A549 (cell line): ENCODE measurements at regions not wholly inside any gene's neighbourhood (a gene's known extent, or its start where the extent isn't known, plus 50 kb on each side); places are given as distances from the start of the nearest gene placed in this dataset.

Experiments
- CHD2 ChIP-seq: fragments of 150-350 bp; IDR thresholded peaks from 2 replicates; pipeline ENCODE4 v1.6.1; 2014; ENCODE audit warnings: low read length; ENCODE audit not compliant: partially characterized antibody
- CTCF ChIP-seq: fragments of >200 bp; sonication (Bioruptor Twin); formaldehyde crosslinking; IDR thresholded peaks from 3 replicates; pipeline ENCODE4 v1.5.1; 2016
- JUNB ChIP-seq: fragments of >200 bp; sonication (Bioruptor Twin); formaldehyde crosslinking; IDR thresholded peaks from 2 replicates; pipeline ENCODE4 v1.6.1; 2016
- MAX ChIP-seq: IDR thresholded peaks from 2 replicates; pipeline ENCODE4 v1.6.1; 2012
- NR3C1 ChIP-seq: fragments of >200 bp; sonication (Bioruptor Twin); formaldehyde crosslinking; IDR thresholded peaks from 3 replicates; pipeline ENCODE4 v1.6.1; 2017
- POLR2A ChIP-seq: IDR thresholded peaks from 2 replicates; pipeline ENCODE4 v1.6.1; 2012; ENCODE audit warnings: mild to moderate bottlenecking, low read length
- RAD21 ChIP-seq, 2 experiments: fragments of >200 bp in 1 of 2; sonication (Bioruptor Twin) in 1 of 2; formaldehyde crosslinking in 1 of 2; IDR thresholded peaks in 1 of 2; conservative IDR thresholded peaks in 1 of 2; 2 replicates in 1 of 2; 3 replicates in 1 of 2; pipeline ENCODE4 v1.6.1; 2012 to 2018; ENCODE audit warnings: inconsistent platforms in 1 of 2
- RFX5 ChIP-seq: fragments of 450-650 bp; IDR thresholded peaks from 2 replicates; pipeline ENCODE4 v1.7.1; 2014; ENCODE audit warnings: antibody characterized with exemption, mild to moderate bottlenecking, moderate library complexity
- ZFP36 ChIP-seq: fragments of 450-650 bp; IDR thresholded peaks from 2 replicates; pipeline ENCODE4 v1.6.1; 2014; ENCODE audit warnings: borderline replicate concordance; ENCODE audit not compliant: partially characterized antibody
- ZSCAN20 ChIP-seq: fragments of 250-450 bp; sonication (Bioruptor Pico); IDR thresholded peaks from 2 replicates; pipeline ENCODE4 v1.8.0; 2022; ENCODE audit warnings: mild to moderate bottlenecking, moderate library complexity

- TF ChIP-seq RFX5 (no peak), JUNB (no peak), NR3C1 (no peak), CHD2 (no peak), CTCF (no peak), ZFP36 (no peak), POLR2A (no peak), ZSCAN20 (CRISPR knock-in tag) (no peak), MAX (no peak), RAD21 (conservative IDR thresholded peaks at IDR 0.05 in 1 of 2, IDR thresholded peaks at IDR 0.05 in 1 of 2) (no peak)
Measured at GRCh38 chr6:14721103-14721758, 524.6 kb upstream of the JARID2 start.
